Skeletal muscle tissue (tissue), 3 donors: ENCODE measurements at regions not wholly inside any gene's neighbourhood (a gene's known extent, or its start where the extent isn't known, plus 50 kb on each side); places are given as distances from the start of the nearest gene placed in this dataset.

ENCODE experiments used
- H3K27ac ChIP-seq: one replicate; pipeline ENCODE4 v1.7.0; 2013; ENCODE audit warnings: mild to moderate bottlenecking, low read depth, low read length, inconsistent platforms
- H3K27me3 ChIP-seq, 3 donors: one replicate each; pipeline ENCODE4 v1.7.0; 2013; ENCODE audit warnings: low read length in 3 of 3; ENCODE audit not compliant: control insufficient read depth in 3 of 3, insufficient read depth in 3 of 3
- H3K36me3 ChIP-seq, 3 donors: one replicate each; pipeline ENCODE4 v1.7.0; 2013; ENCODE audit warnings: low read length in 3 of 3; ENCODE audit not compliant: control insufficient read depth in 3 of 3, insufficient read depth in 3 of 3
- H3K4me1 ChIP-seq, 3 donors: one replicate each; pipeline ENCODE4 v1.7.0; 2013; ENCODE audit warnings: low read length in 3 of 3, mild to moderate bottlenecking in 3 of 3; ENCODE audit not compliant: control insufficient read depth in 3 of 3, insufficient read depth in 3 of 3
- H3K4me3 ChIP-seq, 3 donors: one replicate each; pipeline ENCODE4 v1.7.0; 2013; ENCODE audit warnings: low read length in 3 of 3
- H3K9ac ChIP-seq, 3 donors: one replicate each; pipeline ENCODE4 v1.7.0; 2013; ENCODE audit warnings: low read length in 3 of 3, mild to moderate bottlenecking in 3 of 3, moderate library complexity in 2 of 3, low read depth in 1 of 3
- H3K9me3 ChIP-seq, 3 donors: one replicate each; pipeline ENCODE4 v1.7.0; 2013; ENCODE audit warnings: low read length in 3 of 3; ENCODE audit not compliant: control insufficient read depth in 3 of 3
- donor health status: Osteomylitis.

- Histone ChIP-seq H3K4me1 (peaks cover 7 to 15% (median 8%) of the 10 kb centered on the region in 3 donors), H3K9me3 (no peaks in the 10 kb centered on the region), H3K36me3 (no peaks in the 10 kb centered on the region), H3K27me3 (peaks cover 0 to 7% (median 0%) of the 10 kb centered on the region in 3 donors), H3K27ac (peak overlapping the region; percentile 9), H3K9ac (peak overlapping the region in 1 of 3 donors; percentile 34), H3K4me3 (peak overlapping the region in 2 of 3 donors; percentile 41 to 49)
Measured at GRCh38 chr9:87223392-87224246, 274.0 kb upstream of the DAPK1 start.

- no peaks in the 10 kb centered on the region for H3K9me3 ChIP-seq
- H3K4me3 ChIP-seq: no peak overlapping the region
- peaks cover 0 to 7% (median 0%) of the 10 kb centered on the region in 3 donors for H3K27me3 ChIP-seq
- H3K27ac ChIP-seq: no peak overlapping the region
- H3K36me3 ChIP-seq: no peaks in the 10 kb centered on the region
- H3K9ac ChIP-seq: no peak overlapping the region
- peaks cover 7 to 15% (median 8%) of the 10 kb centered on the region in 3 donors for H3K4me1 ChIP-seq
Measured at GRCh38 chr9:87226896-87227295, 270.8 kb upstream of the DAPK1 start.

GRCh38 chr9:87227456-87227855 is 270.2 kb upstream of the DAPK1 start:
- no peak overlapping the region for H3K27ac ChIP-seq
- no peak overlapping the region for H3K9ac ChIP-seq
- peaks cover 7 to 15% (median 8%) of the 10 kb centered on the region in 3 donors for H3K4me1 ChIP-seq
- H3K9me3 ChIP-seq: no peaks in the 10 kb centered on the region
- H3K36me3 ChIP-seq: no peaks in the 10 kb centered on the region
- H3K27me3 ChIP-seq: peaks cover 0 to 7% (median 0%) of the 10 kb centered on the region in 3 donors
- H3K4me3 ChIP-seq: no peak overlapping the region

GRCh38 chr9:87229108-87229507 is 268.6 kb upstream of the DAPK1 start:
- Histone ChIP-seq H3K27ac (no peak overlapping the region), H3K27me3 (peaks cover 0 to 7% (median 0%) of the 10 kb centered on the region in 3 donors), H3K4me1 (peaks cover 2 to 3% (median 3%) of the 10 kb centered on the region in 3 donors), H3K36me3 (no peaks in the 10 kb centered on the region), H3K9me3 (no peaks in the 10 kb centered on the region), H3K4me3 (no peak overlapping the region), H3K9ac (no peak overlapping the region)

GRCh38 chr9:87233431-87233830 is 264.2 kb upstream of the DAPK1 start:
- Histone ChIP-seq H3K9ac (no peak overlapping the region), H3K27me3 (no peaks in the 10 kb centered on the region), H3K36me3 (no peaks in the 10 kb centered on the region), H3K27ac (no peak overlapping the region), H3K4me3 (no peak overlapping the region), H3K4me1 (peaks cover 0 to 2% (median 0%) of the 10 kb centered on the region in 3 donors), H3K9me3 (no peaks in the 10 kb centered on the region)

- Histone ChIP-seq H3K9me3 (no peaks in the 10 kb centered on the region), H3K4me1 (peaks cover 0 to 2% (median 0%) of the 10 kb centered on the region in 3 donors), H3K4me3 (no peak overlapping the region), H3K36me3 (no peaks in the 10 kb centered on the region), H3K27me3 (no peaks in the 10 kb centered on the region), H3K27ac (no peak overlapping the region), H3K9ac (no peak overlapping the region)
Measured at GRCh38 chr9:87233899-87234455, 263.7 kb upstream of the DAPK1 start.

- Histone ChIP-seq H3K27me3 (no peaks in the 10 kb centered on the region), H3K9me3 (no peaks in the 10 kb centered on the region), H3K4me3 (no peak overlapping the region), H3K4me1 (peaks cover 0 to 2% (median 0%) of the 10 kb centered on the region in 3 donors), H3K36me3 (no peaks in the 10 kb centered on the region), H3K9ac (no peak overlapping the region), H3K27ac (no peak overlapping the region)
Measured at GRCh38 chr9:87234854-87235253, 262.8 kb upstream of the DAPK1 start.

- H3K27ac ChIP-seq: no peak overlapping the region
- H3K9ac ChIP-seq: no peak overlapping the region
- H3K9me3 ChIP-seq: no peaks in the 10 kb centered on the region
Measured at GRCh38 chr9:87236546-87236945, 261.1 kb upstream of the DAPK1 start.

GRCh38 chr9:87237336-87237735 is 260.3 kb upstream of the DAPK1 start:
- H3K9me3 ChIP-seq: no peaks in the 10 kb centered on the region
- H3K4me1 ChIP-seq: peaks cover 0 to 2% (median 0%) of the 10 kb centered on the region in 3 donors
- no peak overlapping the region for H3K27ac ChIP-seq
- H3K9ac ChIP-seq: no peak overlapping the region
- H3K27me3 ChIP-seq: no peaks in the 10 kb centered on the region
- H3K36me3 ChIP-seq: no peaks in the 10 kb centered on the region
- H3K4me3 ChIP-seq: no peak overlapping the region

More at GRCh38 chr9:87236546-87236945, 261.1 kb upstream of the DAPK1 start:
- Histone ChIP-seq H3K27me3 (no peaks in the 10 kb centered on the region), H3K36me3 (no peaks in the 10 kb centered on the region), H3K4me1 (peaks cover 0 to 2% (median 0%) of the 10 kb centered on the region in 3 donors), H3K4me3 (no peak overlapping the region)

GRCh38 chr9:87238545-87238944 is 259.1 kb upstream of the DAPK1 start:
- H3K27ac ChIP-seq: no peak overlapping the region
- H3K4me1 ChIP-seq: peaks cover 0 to 2% (median 0%) of the 10 kb centered on the region in 3 donors
- peak overlapping the region; percentile 16 to 40 (median 28) for H3K4me3 ChIP-seq
- H3K9ac ChIP-seq: no peak overlapping the region
- H3K9me3 ChIP-seq: no peaks in the 10 kb centered on the region
- no peaks in the 10 kb centered on the region for H3K27me3 ChIP-seq
- no peaks in the 10 kb centered on the region for H3K36me3 ChIP-seq
